GM18508 (cell line): ENCODE measurements at regions not wholly inside any gene's neighbourhood (a gene's known extent, or its start where the extent isn't known, plus 50 kb on each side); places are given as distances from the start of the nearest gene placed in this dataset.

Source experiments
- ATAC-seq: cut with Tn5 transposase; IDR thresholded peaks from one replicate; pipeline ENCODE4 v1.9.1; 2021; ENCODE audit warnings: moderate number of reproducible peaks; ENCODE audit not compliant: insufficient read depth, unreplicated experiment

DNA sequence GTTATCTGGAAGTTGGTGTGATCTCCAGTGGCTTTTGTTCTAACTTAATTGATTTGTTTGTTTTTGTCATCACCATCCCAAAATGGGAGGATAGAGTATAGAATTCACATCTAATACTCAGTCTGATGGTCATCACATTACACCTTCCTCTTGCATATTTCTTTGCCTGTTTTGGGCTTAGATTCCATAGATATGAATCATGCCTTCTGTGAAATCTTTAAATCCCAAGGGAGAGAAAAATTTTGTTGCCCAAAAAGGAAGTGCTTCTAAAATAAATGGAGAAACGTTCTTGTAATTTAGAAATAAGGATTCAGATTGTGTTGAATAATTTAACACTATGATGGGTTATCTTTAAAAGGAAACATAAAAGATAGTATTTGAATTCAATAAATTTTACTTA is 446.0 kb upstream of the LRRC7 start:
- ATAC-seq = no peak

- no peak for ATAC-seq
Measured at GRCh38 chr1:69122373-69122772, 445.3 kb upstream of the LRRC7 start.

GRCh38 chr1:69123486-69123885 is 444.2 kb upstream of the LRRC7 start:
- no peak for ATAC-seq

DNA sequence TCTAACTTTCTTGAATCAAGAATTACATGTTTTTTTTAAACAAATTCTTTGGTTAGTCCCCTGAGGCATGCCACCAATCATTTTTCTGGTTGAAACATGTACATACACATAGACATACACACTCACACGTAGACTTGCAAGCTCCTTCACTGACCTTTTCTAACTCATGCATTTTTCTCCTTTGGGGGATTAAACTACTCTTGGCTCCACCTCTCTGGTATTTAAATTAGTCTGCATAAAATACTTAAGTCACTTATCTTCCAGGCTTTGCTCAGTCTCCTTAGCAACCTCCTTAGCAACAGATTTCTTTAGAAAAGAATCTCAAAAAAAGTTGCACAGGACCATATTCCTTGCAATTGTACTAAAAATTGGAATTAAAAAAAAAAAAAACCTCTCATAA is 440.9 kb upstream of the LRRC7 start:
- no peak for ATAC-seq

GRCh38 chr1:69128204-69128603 is 439.5 kb upstream of the LRRC7 start:
- ATAC-seq = no peak

- no peak for ATAC-seq
Measured at GRCh38 chr1:69129538-69129937, 438.2 kb upstream of the LRRC7 start.

- ATAC-seq = no peak
Measured at GRCh38 chr1:69138172-69138571, 429.6 kb upstream of the LRRC7 start.

- no peak for ATAC-seq
Measured at GRCh38 chr1:69139007-69139406, 428.7 kb upstream of the LRRC7 start.

DNA sequence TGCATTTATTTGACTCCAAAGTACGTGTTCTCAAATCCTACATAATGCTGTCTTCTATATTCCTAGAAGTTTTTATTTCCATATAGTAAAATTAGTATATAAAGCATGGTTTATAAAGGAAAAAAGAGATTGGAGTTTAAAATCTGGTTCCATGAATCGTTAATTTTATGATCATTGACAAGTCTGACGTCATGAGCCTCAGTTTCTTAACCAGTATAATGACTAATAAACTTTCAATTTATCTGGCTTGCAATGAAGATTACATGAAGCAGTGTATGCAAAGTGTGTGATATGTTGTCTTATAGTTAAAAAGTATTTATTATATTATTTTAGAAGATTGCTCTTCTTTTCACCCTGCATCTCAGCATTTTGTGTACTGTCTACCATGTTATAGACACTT is 421.4 kb upstream of the LRRC7 start:
- no peak for ATAC-seq

DNA sequence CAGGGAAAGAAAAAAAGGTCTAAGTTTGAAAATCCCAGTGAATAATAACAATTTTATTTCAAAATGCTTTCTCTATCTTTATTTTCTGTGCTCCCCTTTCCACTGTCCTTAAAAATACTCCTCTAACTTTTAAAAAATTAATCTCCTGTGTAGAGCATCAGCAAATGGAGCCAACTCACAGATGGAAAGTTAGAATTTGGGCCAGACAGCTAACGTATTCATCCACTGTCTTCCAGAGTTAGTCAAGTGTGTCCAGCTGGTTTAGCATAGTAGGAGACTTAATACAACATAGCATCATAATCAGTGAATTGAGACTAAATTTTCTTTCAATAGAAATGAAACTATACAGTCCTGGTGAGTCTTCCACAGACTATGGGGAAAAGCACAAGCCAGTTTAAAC is 419.0 kb upstream of the LRRC7 start:
- no peak for ATAC-seq

- ATAC-seq = no peak
Measured at GRCh38 chr1:69157046-69157756, 410.5 kb upstream of the LRRC7 start.

DNA sequence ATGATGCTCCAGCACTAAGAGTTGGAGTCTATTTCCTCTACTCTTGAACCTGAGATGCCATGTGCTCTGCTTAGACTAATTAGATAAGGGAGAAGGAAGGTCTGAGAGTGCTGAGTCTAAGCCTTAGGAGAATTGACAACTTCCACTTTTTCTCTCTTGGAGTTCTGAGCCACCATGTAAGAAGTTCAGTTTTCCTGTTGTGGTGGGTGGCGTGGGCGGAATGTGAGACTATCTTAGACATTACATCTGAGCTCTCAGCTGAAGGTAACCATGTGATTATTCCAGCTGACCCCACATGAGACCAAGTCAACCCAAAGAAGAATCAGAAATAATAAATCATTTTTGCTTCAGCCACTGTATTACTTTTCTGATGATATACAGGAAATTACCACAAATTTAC is 404.5 kb upstream of the LRRC7 start:
- ATAC-seq = no peak

- ATAC-seq = no peak
Measured at GRCh38 chr1:69163779-69164178, 403.9 kb upstream of the LRRC7 start.

DNA sequence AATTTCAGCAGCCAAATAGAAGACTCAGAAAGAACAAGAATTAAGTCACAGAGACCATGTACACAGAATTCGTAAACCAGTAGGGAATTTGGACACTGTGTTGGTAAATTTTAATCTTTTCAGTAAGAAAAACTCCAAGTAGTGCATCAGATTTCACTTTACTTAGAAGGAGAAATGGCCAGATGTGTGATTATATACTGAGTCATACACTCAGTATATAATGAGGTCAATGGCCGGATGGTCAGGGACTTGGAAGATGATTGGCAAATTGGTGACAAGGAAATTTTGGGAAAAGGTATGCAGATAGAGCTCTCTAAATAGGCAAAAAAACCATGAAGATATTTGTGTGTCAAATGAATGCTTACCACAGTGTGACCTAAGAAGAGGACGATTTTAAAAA is 399.8 kb upstream of the LRRC7 start:
- ATAC-seq = no peak

DNA sequence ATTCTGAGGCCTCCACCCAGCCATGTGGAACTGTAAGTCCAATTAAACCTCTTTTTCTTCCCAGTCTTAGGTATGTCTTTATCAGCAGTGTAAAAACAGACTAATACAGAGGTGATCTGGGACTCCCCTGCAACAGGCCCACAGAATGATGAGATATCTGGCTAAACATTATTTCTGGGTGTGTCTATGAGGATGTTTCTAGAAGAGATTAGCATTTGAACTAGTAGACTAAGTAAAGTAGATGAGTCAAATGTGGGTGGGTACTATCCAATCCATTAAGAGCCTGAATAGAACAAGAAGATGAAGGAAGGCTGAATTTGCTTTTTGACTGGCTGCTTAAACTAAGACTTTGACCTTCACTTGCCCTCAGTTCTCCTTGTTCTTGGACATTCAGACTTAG is 396.5 kb upstream of the LRRC7 start:
- ATAC-seq = no peak

- no peak for ATAC-seq
Measured at GRCh38 chr1:69172003-69173000, 395.4 kb upstream of the LRRC7 start.

GRCh38 chr1:69175053-69175452 is 392.7 kb upstream of the LRRC7 start:
- no peak for ATAC-seq

DNA sequence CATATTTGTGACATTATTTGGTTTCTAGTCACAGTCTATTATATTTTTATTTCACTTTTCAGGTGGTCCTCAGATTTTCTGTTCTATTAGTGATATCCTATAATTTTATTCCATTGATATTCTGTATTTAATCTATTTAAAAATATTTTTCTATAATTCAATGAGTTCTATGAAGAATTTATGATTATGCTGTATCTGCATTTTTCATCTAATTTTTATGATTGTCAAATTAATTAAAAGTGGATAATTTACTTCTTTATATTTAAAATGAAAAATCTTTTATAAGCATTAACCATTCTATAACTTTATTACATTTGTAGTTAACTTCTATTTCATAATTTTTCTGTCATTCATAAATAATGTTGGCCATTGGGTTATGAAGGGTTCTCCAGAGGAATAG is 387.4 kb upstream of the LRRC7 start:
- no peak for ATAC-seq

GRCh38 chr1:69185378-69185777 is 382.3 kb upstream of the LRRC7 start:
- ATAC-seq = no peak

DNA sequence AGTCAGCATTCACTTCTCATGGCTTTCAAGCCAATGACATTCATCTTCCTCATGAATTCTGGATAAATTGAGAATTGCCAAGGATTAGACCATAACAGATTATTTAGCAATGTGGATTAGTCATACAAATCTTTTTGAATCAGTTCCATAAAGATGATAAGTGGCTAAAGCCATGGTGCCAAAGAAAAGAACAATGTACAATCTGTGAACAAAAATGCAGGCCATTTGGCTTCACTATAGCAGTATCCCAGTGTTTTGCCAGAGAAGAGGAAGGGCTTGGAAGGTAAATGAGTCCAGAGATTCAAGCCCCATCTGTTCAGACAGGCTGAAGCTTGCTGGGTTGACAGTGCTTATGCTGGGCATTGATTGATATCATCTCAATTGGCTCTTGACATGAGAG is 376.4 kb upstream of the LRRC7 start:
- no peak for ATAC-seq

GRCh38 chr1:69195136-69195535 is 372.6 kb upstream of the LRRC7 start:
- no peak for ATAC-seq

GRCh38 chr1:69196071-69196470 is 371.7 kb upstream of the LRRC7 start:
- no peak for ATAC-seq
